Activated CD8-positive, alpha-beta T cell treated with anti-CD3 and anti-CD28 coated beads, Interleukin-2, amount 10 ng/mL, durations not matched to agents 7 days and 5 days (primary cell): ENCODE measurements at regions not wholly inside any gene's neighbourhood (a gene's known extent, or its start where the extent isn't known, plus 50 kb on each side); places are given as distances from the start of the nearest gene placed in this dataset.

ENCODE experiments used
- ATAC-seq: fragments of 150-1000 bp; cut with Tn5 transposase; one replicate; pipeline ENCODE4 v1.10.0; 2021; ENCODE audit warnings: moderate library complexity
- CTCF ChIA-PET: fragments of 350-600 bp; sonication (Branson Sonifier 250); formaldehyde crosslinking; loops from one replicate; lab custom pipeline; 2021; ENCODE audit warnings: antibody characterized with exemption; lab: Charles Lee
- POLR2A ChIA-PET: fragments of 350-600 bp; sonication (Branson Sonifier 250); formaldehyde crosslinking; loops from one replicate; lab custom pipeline; 2021; ENCODE audit warnings: antibody characterized with exemption; lab: Charles Lee
- DNase-seq: peaks from one replicate; pipeline ENCODE4 v3.0.0-alpha.2; 2020
- H3K27ac Mint-ChIP-seq: one replicate; pipeline ENCODE4 v1.8.0; 2021; ENCODE audit warnings: mild to moderate bottlenecking, mixed read lengths
- H3K27me3 Mint-ChIP-seq: one replicate; pipeline ENCODE4 v1.8.0; 2021; ENCODE audit warnings: low read depth, mixed read lengths
- H3K36me3 Mint-ChIP-seq: one replicate; pipeline ENCODE4 v1.8.0; 2021; ENCODE audit warnings: low read depth, mixed read lengths
- H3K4me1 Mint-ChIP-seq: one replicate; pipeline ENCODE4 v1.8.0; 2021; ENCODE audit warnings: low read depth, mixed read lengths
- H3K4me3 Mint-ChIP-seq: one replicate; pipeline ENCODE4 v1.8.0; 2021; ENCODE audit warnings: mild to moderate bottlenecking, mixed read lengths
- H3K9me3 Mint-ChIP-seq: one replicate; pipeline ENCODE4 v1.8.0; 2022; ENCODE audit warnings: mixed read lengths; ENCODE audit not compliant: insufficient read depth

DNA sequence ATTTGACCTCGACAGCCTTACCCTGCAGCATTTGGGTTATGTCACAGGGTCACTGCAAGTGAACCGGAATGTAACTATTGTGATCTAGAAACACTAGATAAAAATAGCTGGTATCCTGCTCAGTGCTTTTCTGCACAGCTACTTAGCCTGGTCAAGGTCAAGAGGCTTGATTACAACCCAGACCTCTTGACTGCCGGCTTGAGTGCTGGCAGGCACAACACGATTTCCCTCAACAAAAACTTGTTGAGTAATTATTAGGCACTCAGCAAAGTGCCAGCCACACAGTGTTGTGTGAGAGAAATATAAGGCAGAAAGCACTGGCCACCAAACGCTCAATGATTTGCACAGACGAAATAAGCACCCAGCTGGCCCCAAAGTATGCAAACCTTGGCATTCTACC, 156.7 kb downstream of the NUAK1 start:
- no peak for DNase-seq
- H3K9me3 Mint-ChIP-seq, result no peaks in the 10 kb centered on the region
- ChIA-PET CTCF (no interaction called here), POLR2A (no interaction called here)
- no peak overlapping the region for H3K27ac Mint-ChIP-seq
- no peak for ATAC-seq
- no peaks in the 10 kb centered on the region for H3K27me3 Mint-ChIP-seq
- H3K4me3 Mint-ChIP-seq, result no peak overlapping the region
- H3K4me1 Mint-ChIP-seq, result no peaks in the 10 kb centered on the region
- H3K36me3 Mint-ChIP-seq, result no peaks in the 10 kb centered on the region

DNA sequence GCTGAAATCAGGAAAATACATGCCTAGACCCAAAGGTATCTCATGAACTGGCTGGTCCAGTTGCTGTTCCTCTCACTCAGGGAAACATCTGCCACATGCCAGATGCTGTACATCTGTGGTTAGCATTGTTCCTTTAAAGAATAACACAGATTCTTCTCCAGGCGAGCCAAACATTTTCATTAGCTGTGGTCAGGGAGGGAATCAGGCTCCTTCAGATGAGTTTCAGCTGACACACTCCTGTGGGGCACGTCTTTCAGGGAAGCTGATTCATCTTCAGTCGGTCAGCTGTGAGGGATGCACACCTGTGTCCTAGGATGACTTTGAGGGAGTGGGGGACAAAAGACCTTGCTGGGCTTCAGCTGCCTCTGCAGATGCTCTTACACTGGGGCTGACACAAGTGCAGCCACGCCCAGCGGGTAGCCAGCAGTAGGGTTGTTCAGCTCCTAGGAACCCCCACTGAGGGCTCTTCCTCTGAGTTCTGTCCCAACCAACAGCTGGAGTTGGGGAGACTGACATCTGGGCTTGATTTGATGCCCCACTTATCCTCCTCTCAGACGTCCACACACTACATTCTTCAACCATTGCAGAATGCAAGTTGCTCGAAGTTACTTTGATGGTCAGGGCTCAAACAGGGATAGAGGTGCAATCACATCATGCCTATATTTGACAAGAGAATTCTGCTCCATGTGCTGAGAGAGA, 155.0 kb downstream of the NUAK1 start:
- Mint-ChIP-seq H3K4me3 (no peak overlapping the region), H3K27ac (no peak overlapping the region), H3K27me3 (no peaks in the 10 kb centered on the region), H3K36me3 (no peaks in the 10 kb centered on the region), H3K9me3 (no peaks in the 10 kb centered on the region), H3K4me1 (no peaks in the 10 kb centered on the region)
- no peak for ATAC-seq
- DNase-seq, result no peak
- CTCF ChIA-PET, result no interaction called here
- POLR2A ChIA-PET, result no interaction called here

DNA sequence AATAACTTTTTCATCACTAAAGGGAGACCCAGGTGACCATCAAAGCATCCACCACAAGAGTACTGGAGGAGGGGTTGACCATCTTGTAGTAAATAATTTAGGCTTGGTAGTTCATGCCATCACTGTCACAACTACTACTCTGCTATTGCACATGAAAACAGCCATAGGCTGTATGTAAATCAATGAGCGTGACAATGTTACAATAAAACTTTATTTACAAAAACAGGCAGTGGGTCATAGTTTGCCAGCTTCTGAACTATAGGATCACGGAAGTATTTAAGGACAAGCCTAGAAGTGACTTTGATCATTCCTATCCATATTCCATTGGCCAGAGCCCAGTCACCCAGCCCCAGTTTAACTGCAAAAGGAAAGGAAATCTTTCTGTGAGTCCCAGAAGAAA, 153.4 kb downstream of the NUAK1 start:
- Mint-ChIP-seq H3K9me3 (no peaks in the 10 kb centered on the region), H3K27ac (no peak overlapping the region), H3K4me1 (no peaks in the 10 kb centered on the region), H3K4me3 (no peak overlapping the region), H3K36me3 (no peaks in the 10 kb centered on the region), H3K27me3 (peaks cover 4% of the 10 kb centered on the region)
- DNase-seq (no peak), ATAC-seq (no peak)
- ChIA-PET CTCF (no interaction called here), POLR2A (no interaction called here)

DNA sequence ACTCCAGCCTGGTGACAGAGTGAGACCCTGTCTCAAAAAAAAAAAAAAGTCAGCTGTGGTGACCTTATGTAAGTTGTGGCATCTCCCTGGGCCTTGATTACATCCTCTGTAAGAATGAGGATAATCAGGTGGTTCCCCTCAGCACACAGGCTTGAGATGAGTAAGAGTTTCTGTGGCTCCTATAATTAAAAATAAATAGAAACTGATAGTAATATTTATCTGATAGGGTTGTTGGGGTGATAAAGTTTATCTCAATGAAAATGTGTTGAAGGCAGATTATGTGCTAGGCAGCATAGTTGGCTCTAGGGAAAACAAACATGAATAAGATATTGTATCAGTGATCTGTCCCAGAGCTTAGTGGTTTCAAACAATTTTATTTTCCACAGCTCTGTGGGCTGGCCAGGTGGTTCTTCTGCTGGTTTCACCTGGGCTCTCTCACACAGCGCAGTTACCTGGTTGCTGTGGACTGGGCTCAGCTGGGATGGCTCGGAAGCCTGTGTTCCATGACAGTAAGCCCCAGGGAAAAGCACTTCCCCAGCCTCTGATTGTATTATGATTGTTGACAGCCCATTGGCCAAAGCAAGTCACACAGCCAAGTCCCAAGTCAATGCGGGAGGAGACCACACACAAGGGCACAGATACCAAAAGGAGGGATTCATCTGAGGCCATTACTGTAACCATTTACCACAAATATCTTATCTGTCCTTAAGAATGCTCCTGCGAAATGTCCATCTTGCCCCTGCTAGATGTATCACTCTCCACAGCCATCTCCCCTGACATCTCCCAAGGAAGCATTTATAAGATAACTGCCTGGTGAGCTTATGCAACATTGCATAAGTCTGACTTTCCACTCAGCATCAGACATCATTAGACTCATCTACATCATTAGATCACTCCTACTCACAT, 151.7 kb downstream of the NUAK1 start:
- Mint-ChIP-seq H3K9me3 (no peaks in the 10 kb centered on the region), H3K4me3 (no peak overlapping the region), H3K36me3 (no peaks in the 10 kb centered on the region), H3K4me1 (no peaks in the 10 kb centered on the region), H3K27ac (no peak overlapping the region), H3K27me3 (peaks cover 4% of the 10 kb centered on the region)
- DNase-seq, result no peak
- ATAC-seq, result no peak
- CTCF ChIA-PET, result no interaction called here
- POLR2A ChIA-PET, result no interaction called here

DNA sequence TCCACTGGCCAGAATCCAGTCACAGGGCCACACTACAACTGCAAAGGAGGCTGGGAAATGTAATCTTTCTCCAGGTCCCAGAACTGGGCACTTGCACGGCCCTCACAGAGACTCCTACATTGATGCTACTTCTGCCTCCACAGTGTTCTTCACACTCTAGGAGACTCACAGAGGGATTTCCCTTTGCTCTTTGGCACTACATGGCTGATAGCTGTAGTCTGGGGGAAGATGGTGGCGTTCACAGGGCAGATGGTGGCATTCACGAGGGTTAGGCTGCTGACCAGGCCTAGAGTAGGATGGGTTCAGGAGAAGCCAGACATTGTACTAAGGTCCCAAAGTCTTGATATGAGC, 151.1 kb downstream of the NUAK1 start:
- no peak for DNase-seq
- ChIA-PET CTCF (no interaction called here), POLR2A (no interaction called here)
- peaks cover 4% of the 10 kb centered on the region for H3K27me3 Mint-ChIP-seq
- no peaks in the 10 kb centered on the region for H3K36me3 Mint-ChIP-seq
- no peak for ATAC-seq
- no peaks in the 10 kb centered on the region for H3K9me3 Mint-ChIP-seq
- H3K27ac Mint-ChIP-seq, result no peak overlapping the region
- no peak overlapping the region for H3K4me3 Mint-ChIP-seq
- no peaks in the 10 kb centered on the region for H3K4me1 Mint-ChIP-seq

DNA sequence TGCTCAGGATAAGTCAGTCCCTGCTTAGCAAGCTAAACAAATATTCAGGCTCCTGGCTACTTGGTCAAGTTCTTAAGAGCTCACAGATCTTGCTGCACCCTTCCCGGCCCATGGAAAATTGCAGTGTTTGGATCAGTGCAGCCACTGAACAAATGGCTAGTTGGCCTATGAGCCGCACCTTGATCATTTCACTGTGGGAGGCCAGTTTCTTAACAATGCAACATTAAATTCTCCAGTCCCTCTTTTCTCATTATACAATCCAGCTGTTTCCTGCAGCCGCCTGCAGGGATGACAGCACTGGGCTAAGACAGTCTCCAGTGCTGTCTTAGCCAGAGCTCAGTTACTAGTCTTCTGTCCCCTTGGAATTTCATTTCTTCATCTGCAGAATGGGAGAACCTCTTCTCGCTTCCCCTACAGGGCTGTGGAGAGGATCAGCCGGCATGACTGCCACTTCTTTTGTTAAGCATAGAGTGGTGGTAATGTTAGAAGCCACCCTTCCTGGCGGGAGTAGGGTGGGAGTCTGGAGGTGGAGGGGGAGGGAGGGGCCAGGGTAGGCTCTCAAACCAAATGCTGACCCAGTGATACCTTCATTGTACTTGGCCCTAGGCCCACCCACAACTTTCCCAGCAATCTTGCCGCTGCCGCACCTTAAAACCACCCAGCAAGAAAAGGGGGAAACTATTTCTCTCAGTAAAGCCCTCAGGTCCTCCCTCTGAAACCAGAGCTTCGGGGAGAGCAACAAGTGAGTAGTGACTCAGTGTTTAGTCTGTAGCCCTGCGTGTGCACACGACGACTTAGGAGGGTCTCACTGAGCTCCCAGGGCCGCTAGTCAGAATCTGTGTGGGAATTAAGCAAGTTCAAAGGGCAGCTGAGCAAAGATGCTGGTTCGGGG, 145.7 kb downstream of the NUAK1 start:
- DNase-seq (no peak), ATAC-seq (no peak)
- H3K27ac Mint-ChIP-seq, result no peak overlapping the region
- peaks cover 4% of the 10 kb centered on the region for H3K27me3 Mint-ChIP-seq
- ChIA-PET CTCF (no interaction called here), POLR2A (no interaction called here)
- H3K4me1 Mint-ChIP-seq, result no peaks in the 10 kb centered on the region
- no peaks in the 10 kb centered on the region for H3K36me3 Mint-ChIP-seq
- H3K4me3 Mint-ChIP-seq, result no peak overlapping the region
- H3K9me3 Mint-ChIP-seq, result no peaks in the 10 kb centered on the region

DNA sequence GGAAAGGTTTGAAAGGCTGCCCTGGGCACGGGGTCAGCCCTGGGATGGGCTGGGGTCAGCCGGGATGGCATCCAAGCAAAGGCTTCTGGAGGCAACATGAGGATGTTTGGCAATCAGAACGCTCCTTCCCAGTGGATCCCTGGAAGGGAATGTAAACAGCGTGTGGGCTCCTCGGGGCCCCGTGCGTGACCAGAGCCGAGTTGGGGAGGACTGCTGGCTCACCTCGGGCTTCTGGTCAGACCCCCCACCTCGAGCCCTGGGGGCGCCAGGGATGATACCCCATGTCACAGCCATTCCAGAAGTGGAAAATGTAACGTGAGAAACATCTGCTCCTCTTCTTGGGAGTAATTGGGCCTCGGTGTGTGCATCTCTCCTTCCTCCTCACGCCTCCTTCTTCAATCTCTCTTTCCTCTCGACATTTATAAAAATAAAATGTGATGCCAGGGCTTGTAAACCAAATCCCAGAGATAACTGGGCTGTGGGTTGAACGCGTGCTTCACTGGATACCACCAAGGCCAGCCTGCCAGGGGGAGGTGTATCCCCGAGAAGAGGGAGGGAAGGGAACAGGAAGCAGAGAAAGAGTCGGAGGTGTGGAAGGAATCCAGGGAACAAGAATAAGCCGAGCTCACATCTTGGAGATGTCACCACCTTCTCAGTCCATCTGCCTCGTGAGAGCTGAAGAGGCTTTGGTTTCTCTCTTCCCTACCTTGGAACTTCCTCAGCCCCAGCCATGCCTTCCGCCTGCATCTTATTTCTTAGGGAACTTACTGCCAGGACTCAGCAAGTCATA, 144.8 kb downstream of the NUAK1 start:
- ChIA-PET CTCF (no interaction called here), POLR2A (no interaction called here)
- Mint-ChIP-seq H3K27ac (no peak overlapping the region), H3K9me3 (no peaks in the 10 kb centered on the region), H3K4me1 (no peaks in the 10 kb centered on the region), H3K36me3 (no peaks in the 10 kb centered on the region), H3K4me3 (no peak overlapping the region), H3K27me3 (peaks cover 4% of the 10 kb centered on the region)
- DNase-seq (no peak), ATAC-seq (no peak)

DNA sequence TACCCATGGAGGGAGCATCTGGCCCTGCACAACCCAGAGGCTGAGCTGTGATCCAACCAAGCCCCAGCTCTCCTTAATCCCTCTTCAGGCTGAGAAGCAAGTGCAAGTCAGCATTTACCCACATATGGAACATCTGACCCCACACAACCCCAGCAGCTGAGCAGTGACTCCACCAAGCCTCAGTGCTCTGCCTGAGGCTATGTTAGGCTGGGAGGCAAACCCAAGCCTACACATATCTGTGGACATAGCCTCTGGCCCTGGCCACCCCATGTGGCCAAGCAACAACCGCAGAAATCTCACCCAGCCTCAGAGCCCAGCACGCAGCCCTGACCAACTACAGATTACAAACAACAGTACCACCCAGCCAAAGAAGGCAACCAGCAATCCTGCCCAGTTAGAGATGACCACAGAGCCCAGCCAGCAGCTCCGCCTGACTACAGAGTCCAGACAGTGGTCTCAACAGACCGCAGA, 142.8 kb downstream of the NUAK1 start:
- no peak for ATAC-seq
- POLR2A ChIA-PET, result no interaction called here
- Mint-ChIP-seq H3K27ac (no peak overlapping the region), H3K4me1 (no peaks in the 10 kb centered on the region), H3K27me3 (peaks cover 7% of the 10 kb centered on the region), H3K36me3 (no peaks in the 10 kb centered on the region), H3K4me3 (no peak overlapping the region), H3K9me3 (no peaks in the 10 kb centered on the region)
- CTCF ChIA-PET, result no interaction called here
- no peak for DNase-seq

DNA sequence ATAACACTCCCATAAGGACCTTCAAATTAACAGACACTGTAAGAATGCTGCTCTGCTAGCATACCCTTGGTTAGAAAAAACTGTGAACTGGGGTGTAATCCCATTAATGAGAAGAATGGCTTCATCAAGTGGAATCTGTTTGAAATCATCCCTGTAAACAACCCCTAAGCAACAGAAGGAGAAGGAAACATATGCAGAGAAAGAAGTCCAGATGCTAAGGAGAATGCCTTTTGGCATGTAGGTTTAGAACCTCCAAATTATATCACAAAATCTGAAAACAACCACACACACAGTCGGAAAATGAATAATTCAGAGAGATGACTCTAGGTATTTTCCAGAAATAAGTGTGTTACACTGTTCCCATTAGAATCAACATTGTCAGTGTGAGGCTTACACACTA, 140.2 kb downstream of the NUAK1 start:
- peaks cover 11% of the 10 kb centered on the region for H3K27me3 Mint-ChIP-seq

DNA sequence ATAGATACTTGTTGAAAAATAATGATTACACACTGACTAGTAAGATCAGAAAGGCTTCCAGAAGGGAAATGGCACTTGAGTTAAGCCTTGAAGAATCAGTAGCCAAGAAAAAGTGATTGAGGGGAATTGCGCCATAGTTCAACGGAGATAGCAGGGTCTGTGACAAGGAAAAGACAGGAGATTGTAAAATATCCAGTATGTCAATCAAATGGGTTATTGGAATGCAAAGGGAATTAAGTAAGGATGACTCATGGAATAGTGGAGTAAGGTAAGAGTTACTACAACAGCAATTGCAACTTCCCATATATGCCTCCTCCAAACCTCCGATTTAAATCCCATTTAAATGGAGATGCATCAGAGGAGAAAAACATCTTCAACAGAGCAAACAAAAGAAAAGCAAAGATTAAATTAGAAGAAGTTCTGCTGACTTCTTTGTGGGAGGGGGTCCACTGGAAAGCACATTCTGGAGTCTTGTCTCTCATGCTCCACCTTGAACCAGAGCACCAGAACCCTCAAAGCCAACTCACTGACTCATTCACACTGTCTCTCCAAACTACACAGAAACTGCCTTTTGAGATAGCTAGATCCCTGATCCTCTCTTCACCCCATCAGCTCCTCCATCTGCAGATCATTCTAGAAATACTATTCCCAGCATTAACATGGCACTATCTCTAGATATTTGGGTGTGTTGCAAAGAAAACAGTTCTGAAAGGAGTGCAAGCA, 138.2 kb downstream of the NUAK1 start:
- H3K27me3 Mint-ChIP-seq, result peaks cover 19% of the 10 kb centered on the region
- no peaks in the 10 kb centered on the region for H3K4me1 Mint-ChIP-seq
- ATAC-seq (no peak), DNase-seq (no peak)
- no peak overlapping the region for H3K27ac Mint-ChIP-seq
- no peaks in the 10 kb centered on the region for H3K9me3 Mint-ChIP-seq
- ChIA-PET POLR2A (no interaction called here), CTCF (no interaction called here)
- H3K36me3 Mint-ChIP-seq, result no peaks in the 10 kb centered on the region
- no peak overlapping the region for H3K4me3 Mint-ChIP-seq

More for the DNA sequence above, 140.2 kb downstream of the NUAK1 start:
- CTCF ChIA-PET, result no interaction called here
- H3K9me3 Mint-ChIP-seq, result no peaks in the 10 kb centered on the region
- H3K27ac Mint-ChIP-seq, result no peak overlapping the region
- DNase-seq (no peak), ATAC-seq (no peak)
- no peaks in the 10 kb centered on the region for H3K4me1 Mint-ChIP-seq
- H3K4me3 Mint-ChIP-seq, result no peak overlapping the region
- no peaks in the 10 kb centered on the region for H3K36me3 Mint-ChIP-seq
- POLR2A ChIA-PET, result no interaction called here
